Keratinocyte (primary cell): ENCODE measurements at regions not wholly inside any gene's neighbourhood (a gene's known extent, or its start where the extent isn't known, plus 50 kb on each side); places are given as distances from the start of the nearest gene placed in this dataset.

Source experiments
- DNase-seq: peaks from one replicate; pipeline ENCODE4 v3.0.0-alpha.2; 2011; ENCODE audit warnings: low read depth, missing footprints, low spot score
- FAIRE-seq: peaks from 2 replicates; lab custom pipeline; 2011; peaks lifted over from hg19 to GRCh38; lab: Jason Lieb, UNC
- H2AFZ ChIP-seq: 2 replicates; pipeline ENCODE4 v1.6.0; 2012; ENCODE audit warnings: low read length, control low read depth, inconsistent platforms; ENCODE audit not compliant: control insufficient read depth
- H3K27ac ChIP-seq: 2 replicates; pipeline ENCODE4 v1.5.1; 2011; ENCODE audit warnings: low read length; ENCODE audit not compliant: control insufficient read depth, insufficient read depth
- H3K27me3 ChIP-seq: 3 replicates; pipeline ENCODE4 v1.6.0; 2011; ENCODE audit warnings: low read length; ENCODE audit not compliant: control insufficient read depth, insufficient read depth; ENCODE audit errors: extremely low read depth
- H3K36me3 ChIP-seq, 2 experiments: 2 replicates in 1 of 2; 3 replicates in 1 of 2; pipeline ENCODE4 v1.5.1; 2011; ENCODE audit warnings: low read length in 2 of 2, mild to moderate bottlenecking in 1 of 2; ENCODE audit not compliant: control insufficient read depth in 2 of 2, insufficient read depth in 2 of 2; ENCODE audit errors: extremely low read depth in 1 of 2
- H3K4me1 ChIP-seq: 3 replicates; pipeline ENCODE4 v1.5.1; 2011; ENCODE audit warnings: low read length; ENCODE audit not compliant: control insufficient read depth, insufficient read depth; ENCODE audit errors: extremely low read depth
- H3K4me2 ChIP-seq: 3 replicates; pipeline ENCODE4 v1.6.0; 2011; ENCODE audit warnings: low read depth, low read length; ENCODE audit not compliant: control insufficient read depth, insufficient read depth; ENCODE audit errors: extremely low read depth
- H3K4me3 ChIP-seq, 3 experiments: fragments of 200-600 bp in 1 of 3; sonication (generic) in 1 of 3; 2 replicates in 2 of 3; 3 replicates in 1 of 3; pipeline ENCODE4 v1.5.1; 2011 to 2016; ENCODE audit warnings: low read length in 3 of 3, mild to moderate bottlenecking in 3 of 3, control low read depth in 2 of 3, inconsistent platforms in 1 of 3, low read depth in 1 of 3, mixed read lengths in 1 of 3, mixed run types in 1 of 3, moderate library complexity in 1 of 3; ENCODE audit not compliant: control insufficient read depth in 2 of 3, insufficient read depth in 2 of 3; ENCODE audit errors: extremely low read depth in 1 of 3
- H3K79me2 ChIP-seq: 2 replicates; pipeline ENCODE4 v1.6.0; 2012; ENCODE audit warnings: low read length; ENCODE audit not compliant: control insufficient read depth, insufficient read depth
- H3K9ac ChIP-seq: 3 replicates; pipeline ENCODE4 v1.6.0; 2011; ENCODE audit warnings: low read length; ENCODE audit not compliant: control insufficient read depth, insufficient read depth; ENCODE audit errors: extremely low read depth
- H3K9me1 ChIP-seq: 3 replicates; pipeline ENCODE4 v1.6.0; 2011; ENCODE audit warnings: low read length; ENCODE audit not compliant: control insufficient read depth, insufficient read depth; ENCODE audit errors: extremely low read depth
- H3K9me3 ChIP-seq: 2 replicates; pipeline ENCODE4 v1.5.1; 2012; ENCODE audit warnings: low read depth, low read length; ENCODE audit not compliant: control insufficient read depth
- H4K20me1 ChIP-seq: 3 replicates; pipeline ENCODE4 v1.6.0; 2011; ENCODE audit warnings: low read length; ENCODE audit not compliant: control insufficient read depth, insufficient read depth; ENCODE audit errors: extremely low read depth
- CTCF ChIP-seq, 3 experiments: IDR thresholded peaks in 1 of 3; conservative IDR thresholded peaks in 1 of 3; optimal IDR thresholded peaks in 1 of 3; 2 replicates in 2 of 3; 3 replicates in 1 of 3; pipeline versions ENCODE3 to v1.5.1; 2011; ENCODE audit warnings: low read length in 3 of 3, mild to moderate bottlenecking in 3 of 3, moderate library complexity in 2 of 3, control low read depth in 1 of 3, inconsistent platforms in 1 of 3; ENCODE audit not compliant: insufficient read depth in 2 of 3; ENCODE audit errors: extremely low read depth in 1 of 3
- EZH2 ChIP-seq: IDR thresholded peaks from one replicate; pipeline ENCODE4 v1.6.1; 2012; ENCODE audit warnings: inconsistent platforms, mild to moderate bottlenecking, low read length, moderate library complexity
- dilution Hi-C: fragments of 300-500 bp; cut with MboI; formaldehyde crosslinking; loops from one replicate; pipeline ENCODE4 v1.7.0; 2020; ENCODE audit warnings: low sequenced_read_pairs; ENCODE audit not compliant: extremely low pct_ligation_motif_present

- no peak overlapping the region for H3K27ac ChIP-seq
- no peaks in the 10 kb centered on the region for H3K27me3 ChIP-seq
- H3K9me3 ChIP-seq: no peaks in the 10 kb centered on the region
- dilution Hi-C loops: no loop called here
- H3K36me3 ChIP-seq: no peaks in the 10 kb centered on the region
- no peaks in the 10 kb centered on the region for H3K79me2 ChIP-seq
- DNase-seq: no peak
- H2AFZ ChIP-seq: no peak overlapping the region
- peaks cover 6% of the 10 kb centered on the region for H3K4me1 ChIP-seq
- TF ChIP-seq EZH2 (no peak), CTCF (optimal IDR thresholded peaks at IDR 0.05 in 1 of 3, IDR thresholded peaks at IDR 0.05 in 1 of 3, conservative IDR thresholded peaks at IDR 0.05 in 1 of 3; ENCODE audit: extremely low read depth in 1 of 3, insufficient read depth in 2 of 3, low read length in 3 of 3) (no peak)
- no peak overlapping the region for H3K9ac ChIP-seq
- FAIRE-seq: no peak
- no peaks in the 10 kb centered on the region for H4K20me1 ChIP-seq
- no peak overlapping the region for H3K4me2 ChIP-seq
- no peak overlapping the region for H3K4me3 ChIP-seq
- no peaks in the 10 kb centered on the region for H3K9me1 ChIP-seq
These were observed 217.4 kb downstream of the BARX2 start for GRCh38 chr11:129593098-129593497.

- H3K9ac ChIP-seq: no peak overlapping the region
- H3K4me2 ChIP-seq: no peak overlapping the region
- FAIRE-seq (peak; percentile 36), DNase-seq (no peak)
- dilution Hi-C loops: no loop called here
- H2AFZ ChIP-seq: no peak overlapping the region
- H3K27me3 ChIP-seq: no peaks in the 10 kb centered on the region
- no peaks in the 10 kb centered on the region for H4K20me1 ChIP-seq
- H3K9me1 ChIP-seq: no peaks in the 10 kb centered on the region
- no peak overlapping the region for H3K27ac ChIP-seq
- no peaks in the 10 kb centered on the region for H3K9me3 ChIP-seq
- H3K79me2 ChIP-seq: no peaks in the 10 kb centered on the region
- H3K4me1 ChIP-seq: peaks cover 2% of the 10 kb centered on the region
- H3K4me3 ChIP-seq: no peak overlapping the region
- no peaks in the 10 kb centered on the region for H3K36me3 ChIP-seq
- TF ChIP-seq EZH2: no peak
- TF ChIP-seq CTCF (optimal IDR thresholded peaks at IDR 0.05 in 1 of 3, IDR thresholded peaks at IDR 0.05 in 1 of 3, conservative IDR thresholded peaks at IDR 0.05 in 1 of 3; ENCODE audit: extremely low read depth in 1 of 3, insufficient read depth in 2 of 3, low read length in 3 of 3): no peak
These were observed 219.7 kb downstream of the BARX2 start for GRCh38 chr11:129595038-129595962.
